ENCODE measurements at regions not wholly inside any gene's neighbourhood (a gene's known extent, or its start where the extent isn't known, plus 50 kb on each side); places are given as distances from the start of the nearest gene placed in this dataset.

GRCh38 chr16:74169687-74170376 lies 126.8 kb upstream of the PSMD7 start:
- no peaks in the 10 kb centered on the region for H3K4me1 ChIP-seq
- no peaks in the 10 kb centered on the region for H3K36me3 ChIP-seq
- no peaks in the 10 kb centered on the region for H3K9me3 ChIP-seq
- peak overlapping the region in 2 of 4 donors; percentile 15 to 42 for H3K27ac ChIP-seq
- peak overlapping the region in 1 of 4 donors; percentile 35 for H3K4me3 ChIP-seq
- TF ChIP-seq CTCF (IDR thresholded peaks at IDR 0.05) (no peak), POLR2A (IDR thresholded peaks at IDR 0.05) (no peak)
- H3K27me3 ChIP-seq: no peaks in the 10 kb centered on the region
- no peak for DNase-seq

DNA sequence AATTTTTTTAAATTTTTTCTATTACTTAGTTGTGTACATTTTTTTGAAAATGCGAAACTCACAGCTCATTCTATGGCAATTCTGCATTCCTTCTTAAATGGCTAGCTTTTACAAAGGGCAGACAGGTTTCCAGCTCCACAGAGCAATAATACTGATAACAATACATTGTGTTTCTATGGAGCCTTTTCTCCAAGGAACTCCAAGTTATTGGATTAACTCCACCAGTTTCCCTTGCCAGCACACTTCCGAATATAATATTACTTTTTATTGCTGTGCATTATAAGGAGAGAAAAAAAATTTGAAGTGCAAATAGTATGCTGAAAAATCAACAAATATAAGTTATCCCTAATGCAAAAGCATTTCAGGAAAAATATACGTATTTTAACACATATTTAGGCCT lies 127.5 kb upstream of the PSMD7 start:
- H3K4me1 ChIP-seq: no peaks in the 10 kb centered on the region
- no peaks in the 10 kb centered on the region for H3K9me3 ChIP-seq
- no peaks in the 10 kb centered on the region for H3K36me3 ChIP-seq
- H3K27me3 ChIP-seq: no peaks in the 10 kb centered on the region
- TF ChIP-seq POLR2A (IDR thresholded peaks at IDR 0.05) (no peak), CTCF (IDR thresholded peaks at IDR 0.05) (no peak)
- H3K4me3 ChIP-seq: no peak overlapping the region
- no peak for DNase-seq
- no peak overlapping the region for H3K27ac ChIP-seq

- no peaks in the 10 kb centered on the region for H3K36me3 ChIP-seq
- no peaks in the 10 kb centered on the region for H3K27me3 ChIP-seq
- DNase-seq: no peak
- H3K9me3 ChIP-seq: no peaks in the 10 kb centered on the region
- no peaks in the 10 kb centered on the region for H3K4me1 ChIP-seq
- TF ChIP-seq CTCF (IDR thresholded peaks at IDR 0.05) (no peak), POLR2A (IDR thresholded peaks at IDR 0.05) (no peak)
- H3K4me3 ChIP-seq: no peak overlapping the region
- H3K27ac ChIP-seq: no peak overlapping the region
Observed at GRCh38 chr16:74168445-74168844, 128.2 kb upstream of the PSMD7 start.

DNA sequence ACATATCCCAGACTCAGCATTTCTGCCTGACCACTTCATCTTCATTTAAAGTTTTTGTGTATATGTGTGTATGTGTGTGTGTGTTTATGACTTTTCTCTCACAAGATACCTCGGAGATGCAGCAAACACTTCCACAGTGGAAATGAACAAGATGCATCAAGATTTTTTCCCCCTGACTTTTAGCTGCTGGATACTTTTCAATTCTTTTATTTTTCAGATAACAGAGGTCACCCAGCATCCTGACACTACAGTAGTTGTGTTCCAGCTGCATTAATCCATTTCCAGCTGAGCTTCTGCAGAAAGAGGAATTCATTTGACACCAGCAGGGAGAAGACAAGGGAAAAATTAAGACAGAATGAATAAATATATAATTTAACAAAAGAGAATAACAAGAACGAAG lies 130.2 kb upstream of the PSMD7 start:
- DNase-seq: no peak
- H3K9me3 ChIP-seq: no peaks in the 10 kb centered on the region
- no peak for TF ChIP-seq POLR2A (IDR thresholded peaks at IDR 0.05)
- no peak for TF ChIP-seq CTCF (IDR thresholded peaks at IDR 0.05)
- no peak overlapping the region for H3K4me3 ChIP-seq
- no peaks in the 10 kb centered on the region for H3K27me3 ChIP-seq
- H3K36me3 ChIP-seq: no peaks in the 10 kb centered on the region
- no peaks in the 10 kb centered on the region for H3K4me1 ChIP-seq
- no peak overlapping the region for H3K27ac ChIP-seq

GRCh38 chr16:74165566-74166080 lies 131.0 kb upstream of the PSMD7 start:
- no peaks in the 10 kb centered on the region for H3K36me3 ChIP-seq
- no peak overlapping the region for H3K27ac ChIP-seq
- no peaks in the 10 kb centered on the region for H3K9me3 ChIP-seq
- H3K27me3 ChIP-seq: no peaks in the 10 kb centered on the region
- no peak overlapping the region for H3K4me3 ChIP-seq
- TF ChIP-seq POLR2A (IDR thresholded peaks at IDR 0.05) (no peak), CTCF (IDR thresholded peaks at IDR 0.05) (no peak)
- no peak for DNase-seq
- H3K4me1 ChIP-seq: no peaks in the 10 kb centered on the region
